HUDEP-2 (cell line): ENCODE measurements at regions not wholly inside any gene's neighbourhood (a gene's known extent, or its start where the extent isn't known, plus 50 kb on each side); places are given as distances from the start of the nearest gene placed in this dataset.
"Not testable (repeated sequence)": the region's sequence is repeated elsewhere in the genome, so short reads cannot be mapped to it uniquely, and the experiment has no call there.

Experiments used
- DNase-seq, 76 experiments: peaks; one replicate each; lab custom pipeline; 2025; ENCODE audit not compliant: unreplicated experiment in 76 of 76; lab: John Stamatoyannopoulos, UW

DNA sequence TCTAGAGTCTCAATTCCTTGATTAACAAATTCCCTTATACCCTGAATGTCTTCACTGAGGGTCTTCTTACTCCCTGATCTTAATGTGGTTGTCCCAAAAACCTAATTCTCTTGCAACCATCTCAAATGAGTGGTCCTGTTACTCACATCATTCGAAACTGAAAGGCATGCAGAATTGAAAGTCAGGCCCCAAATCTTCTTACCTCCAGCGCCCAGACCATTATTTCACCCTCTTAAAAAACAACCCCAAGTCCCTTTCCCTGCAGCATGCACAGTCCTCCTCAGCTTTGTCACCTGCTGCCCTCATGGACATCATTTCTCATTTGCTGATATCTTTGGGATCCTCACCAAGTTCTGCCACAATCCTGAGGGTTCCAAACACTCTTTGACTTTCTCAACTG lies 230.1 kb downstream of the SEC16B start:
- DNase-seq = no peak

DNA sequence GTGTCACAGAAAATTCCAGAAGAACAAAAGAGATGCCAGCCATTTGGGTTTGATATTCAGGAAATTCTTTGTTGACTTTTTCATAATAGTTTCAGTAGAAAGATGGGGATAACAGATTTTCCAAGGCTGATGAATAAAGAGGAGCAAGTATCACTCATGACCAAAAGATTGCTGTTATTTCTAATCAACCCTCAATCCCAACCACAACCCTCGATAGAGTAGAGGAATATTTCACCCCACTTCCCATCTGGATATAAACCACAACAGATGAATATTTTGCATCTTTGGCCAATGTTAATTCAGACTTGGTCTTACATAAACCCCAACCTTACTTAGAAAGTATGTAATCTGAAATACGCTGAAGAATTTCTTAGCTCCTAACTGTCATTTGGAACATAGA lies 232.4 kb downstream of the SEC16B start:
- DNase-seq = no peak

DNA sequence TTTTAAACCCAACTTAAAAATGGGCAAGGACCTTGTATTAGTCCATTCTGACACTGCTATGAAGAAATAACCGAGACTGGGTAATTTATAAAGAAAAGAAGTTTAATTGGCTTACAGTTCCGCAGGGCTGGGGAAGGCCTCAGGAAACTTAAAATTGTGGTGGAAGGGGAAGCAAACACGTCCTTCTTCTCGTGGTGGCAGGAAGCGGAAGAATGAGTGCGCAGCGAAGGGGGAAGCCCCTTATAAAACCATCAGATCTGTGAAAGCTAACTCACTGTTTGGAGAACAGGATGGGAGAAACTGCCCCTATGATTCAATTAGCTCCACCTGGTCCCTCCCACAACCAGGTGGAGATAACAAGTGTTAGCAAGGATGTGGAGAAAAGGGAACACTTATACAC lies 237.7 kb downstream of the SEC16B start:
- no peak for DNase-seq

DNA sequence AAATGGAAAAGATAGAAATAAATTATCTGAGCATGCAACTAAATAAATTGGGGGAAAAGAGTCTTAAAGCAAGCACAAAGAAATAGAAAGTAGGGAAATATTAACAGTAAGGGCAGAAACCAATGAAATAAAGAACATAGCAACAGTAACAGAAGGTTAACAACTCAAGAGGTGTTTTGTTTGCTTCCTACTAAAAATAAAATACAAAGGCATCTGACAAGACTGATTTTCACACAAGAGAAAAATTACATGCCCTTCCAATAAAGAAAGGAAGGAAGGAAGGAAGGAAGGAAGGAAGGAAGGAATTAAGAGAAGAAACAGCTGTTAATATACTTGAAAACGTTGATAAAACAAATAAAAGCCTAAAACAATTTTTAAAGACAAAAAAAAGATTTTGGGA lies 240.2 kb downstream of the SEC16B start:
- DNase-seq = no peak

DNA sequence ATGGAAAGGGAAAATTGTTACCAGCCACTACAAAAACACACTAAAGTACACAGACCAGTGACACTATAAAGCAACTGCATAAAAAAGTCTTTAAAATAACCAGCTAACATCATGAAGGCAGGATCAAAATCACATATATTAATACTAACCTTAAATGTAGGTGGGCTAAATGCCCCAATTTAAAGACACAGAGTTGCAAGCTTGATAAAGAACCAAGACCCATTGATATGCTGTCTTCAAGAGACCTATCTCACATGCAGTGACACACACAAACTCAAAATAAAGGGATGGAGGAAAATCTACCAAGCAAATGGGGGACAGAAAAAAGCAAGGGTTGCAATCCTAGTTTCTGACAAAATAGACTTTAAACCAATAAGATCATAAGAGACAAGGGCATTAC lies 246.3 kb downstream of the SEC16B start:
- DNase-seq = no peak

DNA sequence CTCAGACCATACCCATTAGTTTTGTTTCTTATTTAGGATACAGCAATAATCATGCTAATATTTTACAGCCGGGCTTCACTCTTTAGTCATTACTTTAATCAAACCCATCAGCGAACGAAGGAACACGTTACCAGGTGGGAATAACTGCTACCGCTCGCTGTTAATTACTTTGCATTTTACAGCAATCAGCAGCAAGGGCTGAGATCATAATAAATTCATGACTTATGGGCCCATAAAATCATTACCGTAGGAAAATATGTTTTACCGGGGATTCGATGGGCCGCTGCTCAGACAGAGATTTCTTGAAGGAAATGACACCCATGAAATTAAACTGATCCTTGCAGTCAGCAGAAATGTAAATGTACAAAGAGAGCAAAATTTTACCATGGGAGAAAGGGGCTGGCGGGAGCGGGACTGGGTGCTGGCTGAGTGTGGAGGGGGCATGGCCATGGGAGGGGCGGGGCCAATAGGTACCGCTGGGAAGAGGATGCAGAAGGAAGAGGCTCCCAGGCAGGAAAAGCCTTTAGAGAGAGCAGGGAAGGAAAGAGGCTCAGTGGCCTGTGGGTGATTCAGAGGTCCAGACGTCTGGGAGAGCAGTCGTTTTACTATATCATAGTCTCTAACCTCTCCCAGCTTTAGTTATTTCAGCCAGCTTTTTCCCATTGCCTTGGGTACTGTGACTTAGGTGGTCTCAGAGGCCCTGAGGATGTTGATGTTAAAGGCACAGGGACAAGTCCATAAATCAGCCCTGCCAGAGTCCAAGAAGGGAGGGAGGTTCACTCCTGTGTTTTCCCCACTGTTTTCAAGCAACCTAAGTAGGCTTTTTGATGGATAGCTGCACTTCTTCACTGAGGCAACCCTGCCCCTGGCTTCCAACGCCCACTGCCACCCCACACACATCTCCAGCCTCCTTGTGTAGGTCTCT lies 258.9 kb downstream of the SEC16B start:
- DNase-seq = no peak

GRCh38 chr1:177708406-177708805 lies 261.5 kb downstream of the SEC16B start:
- DNase-seq = no peak

GRCh38 chr1:177706977-177707376 lies 262.9 kb downstream of the SEC16B start:
- no peak for DNase-seq

DNA sequence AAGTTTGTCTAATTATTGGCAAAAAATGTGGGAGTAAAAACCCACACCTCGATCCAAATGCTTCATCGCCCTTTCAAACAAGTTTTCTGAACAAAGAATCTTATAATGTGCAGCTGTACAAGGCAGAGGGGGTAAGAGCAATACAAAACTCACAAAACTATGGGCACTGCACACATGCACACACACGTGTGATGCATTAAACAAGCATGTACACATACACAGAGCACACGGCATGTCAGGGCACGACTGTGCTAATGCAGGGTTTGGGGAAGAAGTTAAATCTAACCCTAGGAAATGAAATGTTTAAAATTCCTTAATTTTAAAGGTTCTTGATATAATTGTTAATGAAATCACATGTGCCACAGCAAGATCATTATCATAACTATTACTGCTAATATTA lies 264.0 kb downstream of the SEC16B start:
- no peak for DNase-seq

GRCh38 chr1:177703888-177704446 lies 265.9 kb downstream of the SEC16B start:
- DNase-seq = no peak

GRCh38 chr1:177701654-177702353 lies 268.1 kb downstream of the SEC16B start:
- DNase-seq = no peak

DNA sequence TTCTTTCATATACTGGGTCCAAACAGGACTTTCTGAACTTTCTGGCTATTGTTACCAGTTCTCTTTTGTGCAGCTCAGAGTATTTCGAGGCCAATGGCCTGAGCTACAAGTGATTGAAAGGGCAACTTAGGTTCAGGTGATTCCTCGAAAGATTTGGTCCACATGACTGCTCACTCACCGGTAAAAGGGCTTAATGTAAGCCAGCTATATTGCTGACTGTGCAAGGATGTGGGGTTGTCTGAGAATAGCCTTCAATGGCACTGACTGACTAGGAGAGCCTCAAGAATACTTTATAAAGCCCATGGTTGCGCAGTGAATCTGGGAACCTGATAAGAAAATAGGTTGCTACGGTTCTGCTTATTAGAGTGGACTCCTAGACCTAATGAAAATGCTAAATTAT lies 269.0 kb downstream of the SEC16B start:
- no peak for DNase-seq

DNA sequence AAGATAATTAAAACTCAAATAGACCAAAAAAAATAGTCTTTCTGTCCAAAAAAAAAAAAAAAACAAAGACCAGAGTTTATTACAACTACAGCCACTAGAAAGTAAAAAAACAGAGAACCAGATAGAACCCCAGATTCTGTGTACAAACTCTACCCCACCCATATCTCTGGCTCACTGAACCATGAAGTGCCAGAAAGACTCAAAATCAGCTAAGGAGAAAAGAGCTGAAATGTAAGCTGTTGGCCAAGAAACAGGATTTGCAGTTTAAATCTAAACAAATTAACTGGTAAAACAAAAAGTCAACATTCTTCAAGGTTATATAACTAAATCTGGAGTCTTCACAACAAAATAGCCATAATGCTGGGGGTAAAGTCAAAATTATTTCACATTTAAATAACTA lies 278.9 kb downstream of the SEC16B start:
- DNase-seq = no peak

- no peak for DNase-seq
Measured at GRCh38 chr1:177687544-177687943, 282.3 kb downstream of the SEC16B start.

DNA sequence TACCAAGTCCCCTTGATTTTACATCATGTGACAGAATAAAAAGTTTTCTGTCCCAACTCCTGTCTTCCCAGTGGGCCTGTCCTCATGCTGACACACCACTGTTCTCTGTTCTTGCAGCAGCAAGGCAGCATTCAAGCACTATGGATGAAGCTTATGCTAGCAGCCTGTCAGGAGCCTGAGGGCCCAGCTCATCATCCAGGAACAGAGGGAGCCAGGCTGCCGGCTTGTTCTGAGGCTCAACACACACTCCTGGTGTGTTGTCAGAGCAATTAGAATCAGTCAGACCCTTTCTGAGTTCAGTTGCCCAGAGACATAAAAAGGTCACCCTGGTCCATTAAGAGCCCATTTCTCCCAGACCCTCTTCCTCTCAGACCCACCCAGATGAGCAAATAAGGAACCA lies 282.9 kb downstream of the SEC16B start:
- DNase-seq = no peak

GRCh38 chr1:177669161-177669560 lies 300.7 kb downstream of the SEC16B start:
- no peak for DNase-seq

- DNase-seq = no peak
Measured at GRCh38 chr1:177665935-177666334, 303.9 kb downstream of the SEC16B start.

DNA sequence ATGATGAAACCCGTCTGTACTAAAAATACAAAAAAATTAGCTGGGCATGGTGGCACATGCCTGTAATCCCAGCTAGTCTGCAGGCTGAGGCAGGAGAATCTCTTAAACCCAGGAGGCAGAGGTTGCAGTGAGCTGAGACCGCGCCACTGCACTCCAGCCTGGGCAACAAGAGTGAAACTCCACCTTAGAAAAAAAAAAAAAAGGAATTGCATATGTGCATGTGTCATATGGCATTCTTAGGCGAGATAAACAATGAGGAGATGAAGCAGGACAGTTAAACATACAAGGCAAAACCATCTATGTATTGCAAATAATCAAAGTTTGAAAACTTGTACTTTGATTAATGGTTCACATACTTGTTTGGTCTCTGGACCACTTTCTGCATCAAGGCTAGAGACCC lies 305.1 kb downstream of the SEC16B start:
- not testable (repeated sequence) for DNase-seq

GRCh38 chr1:177660188-177660587 lies 309.7 kb downstream of the SEC16B start:
- DNase-seq = no peak

GRCh38 chr1:177659281-177659680 lies 310.6 kb downstream of the SEC16B start:
- no peak for DNase-seq

DNA sequence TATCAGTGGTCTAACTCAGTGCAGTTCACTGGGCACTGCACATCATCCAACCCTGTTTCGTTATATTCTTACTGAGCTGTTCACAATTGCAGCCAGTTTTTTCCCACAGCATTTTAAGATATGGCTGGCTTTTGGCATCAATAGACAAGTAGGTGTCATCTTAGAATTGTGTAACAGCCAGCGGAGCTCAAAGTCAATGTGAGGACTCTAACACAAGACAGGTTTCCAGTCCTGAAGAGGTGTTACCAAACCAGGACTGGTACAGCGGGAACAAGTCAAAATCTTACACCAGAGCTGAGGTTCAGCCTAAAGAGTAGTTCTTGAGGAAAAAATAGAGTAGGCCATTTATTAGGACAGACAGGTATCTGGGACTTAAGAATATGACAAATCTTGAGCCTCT lies 313.3 kb downstream of the SEC16B start:
- no peak for DNase-seq

GRCh38 chr1:177650947-177651346 lies 318.9 kb downstream of the SEC16B start:
- DNase-seq = no peak
